Osteoblast (primary cell): ENCODE measurements at regions not wholly inside any gene's neighbourhood (a gene's known extent, or its start where the extent isn't known, plus 50 kb on each side); places are given as distances from the start of the nearest gene placed in this dataset.
A peak's percentile ranks its signal among the peaks of the same experiment; 100 is the strongest.

Experiments used
- DNase-seq: peaks from one replicate; pipeline ENCODE4 v3.0.0; 2011; ENCODE audit warnings: low spot score, mixed read lengths; ENCODE audit not compliant: insufficient read length; ENCODE audit errors: missing footprints
- H2AFZ ChIP-seq: 2 replicates; pipeline ENCODE4 v1.6.0; 2011; ENCODE audit warnings: mild to moderate bottlenecking, low read length
- H3K27ac ChIP-seq: 2 replicates; pipeline ENCODE4 v1.5.1; 2011; ENCODE audit warnings: mild to moderate bottlenecking, low read depth, low read length, moderate library complexity
- H3K27me3 ChIP-seq: 2 replicates; pipeline ENCODE4 v1.6.0; 2012; ENCODE audit warnings: mild to moderate bottlenecking, control low read depth, inconsistent platforms, low read length, moderate library complexity; ENCODE audit not compliant: insufficient read depth
- H3K36me3 ChIP-seq: 2 replicates; pipeline ENCODE4 v1.5.1; 2011; ENCODE audit warnings: mild to moderate bottlenecking, low read length, control low read depth, moderate library complexity; ENCODE audit not compliant: insufficient read depth
- H3K4me1 ChIP-seq: 2 replicates; pipeline ENCODE4 v1.5.1; 2011; ENCODE audit warnings: mild to moderate bottlenecking, low read length, control low read depth, moderate library complexity; ENCODE audit not compliant: insufficient read depth
- H3K4me2 ChIP-seq: 2 replicates; pipeline ENCODE4 v1.6.0; 2011; ENCODE audit warnings: mild to moderate bottlenecking, low read length; ENCODE audit not compliant: insufficient read depth
- H3K4me3 ChIP-seq: fragments of 200-600 bp; sonication (generic); 3 replicates; pipeline ENCODE4 v1.5.1; 2012; ENCODE audit warnings: mild to moderate bottlenecking, low read length, inconsistent platforms; ENCODE audit not compliant: insufficient read depth
- H3K79me2 ChIP-seq: 2 replicates; pipeline ENCODE4 v1.6.0; 2012; ENCODE audit warnings: mild to moderate bottlenecking, low read length, control low read depth, inconsistent platforms; ENCODE audit not compliant: insufficient read depth
- H3K9me3 ChIP-seq: 2 replicates; pipeline ENCODE4 v1.5.1; 2011; ENCODE audit warnings: low read depth, low read length, control low read depth
- H4K20me1 ChIP-seq: 2 replicates; pipeline ENCODE4 v1.6.0; 2012; ENCODE audit warnings: mild to moderate bottlenecking, low read length, control low read depth; ENCODE audit not compliant: insufficient read depth
- TF ChIP-seq, protein P1 (sequence below): IDR thresholded peaks from 2 replicates; pipeline ENCODE4 v1.5.1; 2011; ENCODE audit warnings: mild to moderate bottlenecking, low read depth, low read length, moderate library complexity; ENCODE audit errors: extremely low read depth

DNA sequence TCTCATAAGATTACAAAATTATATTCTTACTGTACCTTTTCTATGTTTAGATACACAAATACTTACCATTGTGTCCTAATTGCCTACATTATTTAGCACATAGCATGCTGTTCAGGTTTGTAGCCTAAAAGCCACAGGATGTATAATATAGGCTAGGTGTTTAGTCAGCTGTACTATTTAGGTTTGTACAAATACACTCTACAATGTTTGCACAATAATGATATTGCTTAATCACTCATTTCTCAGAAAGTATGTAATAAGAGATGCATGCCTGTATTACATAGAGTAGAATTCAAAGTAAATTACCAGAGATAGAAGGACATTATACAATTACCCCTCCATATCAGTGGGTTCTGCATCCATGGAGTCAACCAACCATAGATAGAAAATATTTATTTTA, 201.1 kb upstream of the COL3A1 start:
- TF ChIP-seq, protein P1, sequence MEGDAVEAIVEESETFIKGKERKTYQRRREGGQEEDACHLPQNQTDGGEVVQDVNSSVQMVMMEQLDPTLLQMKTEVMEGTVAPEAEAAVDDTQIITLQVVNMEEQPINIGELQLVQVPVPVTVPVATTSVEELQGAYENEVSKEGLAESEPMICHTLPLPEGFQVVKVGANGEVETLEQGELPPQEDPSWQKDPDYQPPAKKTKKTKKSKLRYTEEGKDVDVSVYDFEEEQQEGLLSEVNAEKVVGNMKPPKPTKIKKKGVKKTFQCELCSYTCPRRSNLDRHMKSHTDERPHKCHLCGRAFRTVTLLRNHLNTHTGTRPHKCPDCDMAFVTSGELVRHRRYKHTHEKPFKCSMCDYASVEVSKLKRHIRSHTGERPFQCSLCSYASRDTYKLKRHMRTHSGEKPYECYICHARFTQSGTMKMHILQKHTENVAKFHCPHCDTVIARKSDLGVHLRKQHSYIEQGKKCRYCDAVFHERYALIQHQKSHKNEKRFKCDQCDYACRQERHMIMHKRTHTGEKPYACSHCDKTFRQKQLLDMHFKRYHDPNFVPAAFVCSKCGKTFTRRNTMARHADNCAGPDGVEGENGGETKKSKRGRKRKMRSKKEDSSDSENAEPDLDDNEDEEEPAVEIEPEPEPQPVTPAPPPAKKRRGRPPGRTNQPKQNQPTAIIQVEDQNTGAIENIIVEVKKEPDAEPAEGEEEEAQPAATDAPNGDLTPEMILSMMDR, result no peak
- H3K9me3 ChIP-seq, result no peaks in the 10 kb centered on the region
- no peak for DNase-seq
- H3K79me2 ChIP-seq, result no peaks in the 10 kb centered on the region
- H3K27ac ChIP-seq, result no peak overlapping the region
- no peak overlapping the region for H2AFZ ChIP-seq
- H4K20me1 ChIP-seq, result no peaks in the 10 kb centered on the region
- no peak overlapping the region for H3K4me2 ChIP-seq
- peaks cover 7% of the 10 kb centered on the region for H3K4me1 ChIP-seq
- H3K4me3 ChIP-seq, result no peak overlapping the region
- no peaks in the 10 kb centered on the region for H3K27me3 ChIP-seq
- no peaks in the 10 kb centered on the region for H3K36me3 ChIP-seq

GRCh38 chr2:188776634-188777033, 197.5 kb upstream of the COL3A1 start:
- Histone ChIP-seq H3K9me3 (no peaks in the 10 kb centered on the region), H3K36me3 (no peaks in the 10 kb centered on the region), H3K4me2 (no peak overlapping the region), H3K27me3 (no peaks in the 10 kb centered on the region), H2AFZ (no peak overlapping the region), H4K20me1 (no peaks in the 10 kb centered on the region), H3K79me2 (no peaks in the 10 kb centered on the region), H3K27ac (peak overlapping the region; percentile 6), H3K4me1 (peaks cover 7% of the 10 kb centered on the region), H3K4me3 (no peak overlapping the region)
- peak; percentile 66 for DNase-seq
- TF ChIP-seq, protein P1, result no peak

GRCh38 chr2:188784269-188784762, 189.9 kb upstream of the COL3A1 start:
- Histone ChIP-seq H2AFZ (no peak overlapping the region), H3K4me3 (no peak overlapping the region), H3K4me1 (peaks cover 47% of the 10 kb centered on the region), H3K9me3 (no peaks in the 10 kb centered on the region), H3K4me2 (no peak overlapping the region), H3K27me3 (no peaks in the 10 kb centered on the region), H4K20me1 (no peaks in the 10 kb centered on the region), H3K36me3 (no peaks in the 10 kb centered on the region), H3K27ac (peak overlapping the region; percentile 98), H3K79me2 (no peaks in the 10 kb centered on the region)
- no peak for DNase-seq
- TF ChIP-seq, protein P1, result no peak

- DNase-seq, result no peak
- H3K4me1 ChIP-seq, result peaks cover 55% of the 10 kb centered on the region
- H3K27me3 ChIP-seq, result no peaks in the 10 kb centered on the region
- H2AFZ ChIP-seq, result no peak overlapping the region
- H3K9me3 ChIP-seq, result no peaks in the 10 kb centered on the region
- H3K4me2 ChIP-seq, result no peak overlapping the region
- TF ChIP-seq, protein P1, result peak; percentile 9
- no peaks in the 10 kb centered on the region for H4K20me1 ChIP-seq
- no peaks in the 10 kb centered on the region for H3K79me2 ChIP-seq
- H3K27ac ChIP-seq, result peak overlapping the region; percentile 98
- no peak overlapping the region for H3K4me3 ChIP-seq
- H3K36me3 ChIP-seq, result no peaks in the 10 kb centered on the region
Measured at GRCh38 chr2:188785061-188785460, 189.1 kb upstream of the COL3A1 start.
